IMR-90 (cell line): ENCODE measurements at regions not wholly inside any gene's neighbourhood (a gene's known extent, or its start where the extent isn't known, plus 50 kb on each side); places are given as distances from the start of the nearest gene placed in this dataset.

Experiments used
- ATAC-seq: fragments of 200-7000 bp; cut with Tn5 transposase; 2 replicates; pipeline ENCODE4 v1.9.1; 2020; ENCODE audit warnings: low read depth, mild to moderate bottlenecking, moderate library complexity
- BruUV-seq: library from RNA; stranded (reverse); fragments of 400-500 nt; replicated peaks from 2 replicates; lab custom pipeline; 2021; lab: Mats Ljungman, UMichigan
- CTCF ChIA-PET: fragments of 300-600 bp; formaldehyde crosslinking; extraction: SDS; loops from one replicate; lab custom pipeline; 2021; ENCODE audit warnings: antibody characterized with exemption; lab: Yijun Ruan, JAX
- POLR2A ChIA-PET: fragments of 300-600 bp; sonication (Branson Sonifier 250); formaldehyde crosslinking; loops from one replicate; lab custom pipeline; 2022; ENCODE audit warnings: antibody characterized with exemption; ENCODE audit not compliant: unreplicated experiment; lab: Charles Lee
- DNase-seq: peaks from one replicate; pipeline ENCODE4 v3.0.0; 2013
- H2AFZ ChIP-seq: replicated peaks from 2 replicates; pipeline ENCODE3; 2013; ENCODE audit warnings: low read length, mild to moderate bottlenecking; ENCODE audit not compliant: poor library complexity
- H2AK5ac ChIP-seq: 2 replicates; pipeline ENCODE4 v1.6.1; 2013; ENCODE audit warnings: low read depth, low read length, inconsistent platforms
- H2AK9ac ChIP-seq: replicated peaks from 2 replicates; pipeline ENCODE3; 2013; ENCODE audit warnings: mild to moderate bottlenecking, low read depth, low read length, moderate library complexity; ENCODE audit not compliant: poor library complexity
- H2BK120ac ChIP-seq: 2 replicates; pipeline ENCODE4 v1.6.1; 2013; ENCODE audit warnings: low read depth, low read length, inconsistent platforms
- H2BK15ac ChIP-seq: 3 replicates; pipeline ENCODE4 v1.6.1; 2013; ENCODE audit warnings: low read depth, low read length, inconsistent platforms
- H2BK20ac ChIP-seq: 2 replicates; pipeline ENCODE4 v1.6.1; 2013; ENCODE audit warnings: low read depth, mild to moderate bottlenecking, inconsistent platforms, low read length, moderate library complexity
- H2BK5ac ChIP-seq: 2 replicates; pipeline ENCODE4 v1.6.1; 2013; ENCODE audit warnings: mild to moderate bottlenecking, low read depth, low read length, inconsistent platforms; ENCODE audit not compliant: poor library complexity, severe bottlenecking
- H3K14ac ChIP-seq: replicated peaks from 2 replicates; pipeline ENCODE4 v1.6.1; 2013; ENCODE audit warnings: low read depth, low read length, inconsistent platforms
- H3K18ac ChIP-seq: 2 replicates; pipeline ENCODE4 v1.6.1; 2013; ENCODE audit warnings: low read depth, low read length, control low read depth
- H3K23ac ChIP-seq: 2 replicates; pipeline ENCODE4 v1.6.1; 2013; ENCODE audit warnings: low read depth, low read length, inconsistent platforms
- H3K27ac ChIP-seq: 2 replicates; pipeline ENCODE4 v1.5.1; 2013; ENCODE audit warnings: mild to moderate bottlenecking, control low read depth, low read length; ENCODE audit not compliant: insufficient read depth
- H3K27me3 ChIP-seq: 2 replicates; pipeline ENCODE4 v1.6.1; 2013; ENCODE audit warnings: low read length; ENCODE audit not compliant: control insufficient read depth, insufficient read depth
- H3K36me3 ChIP-seq: 2 replicates; pipeline ENCODE4 v1.6.1; 2013; ENCODE audit warnings: low read length, mixed read lengths; ENCODE audit not compliant: control insufficient read depth, insufficient read depth
- H3K4ac ChIP-seq: 2 replicates; pipeline ENCODE4 v1.6.1; 2013; ENCODE audit warnings: low read depth, low read length, inconsistent platforms
- H3K4me1 ChIP-seq: 2 replicates; pipeline ENCODE4 v1.6.1; 2013; ENCODE audit warnings: low read length, mixed read lengths; ENCODE audit not compliant: control insufficient read depth, insufficient read depth
- H3K4me2 ChIP-seq: 2 replicates; pipeline ENCODE4 v1.6.1; 2013; ENCODE audit warnings: low read depth, mild to moderate bottlenecking, control low read depth, low read length, moderate library complexity
- H3K4me3 ChIP-seq: 2 replicates; pipeline ENCODE4 v1.5.1; 2013; ENCODE audit warnings: low read depth, mild to moderate bottlenecking, control low read depth, low read length, moderate library complexity; ENCODE audit not compliant: insufficient read depth
- H3K56ac ChIP-seq: 2 replicates; pipeline ENCODE4 v1.6.1; 2013; ENCODE audit warnings: low read length, inconsistent platforms; ENCODE audit not compliant: insufficient read depth; ENCODE audit errors: extremely low read depth
- H3K79me1 ChIP-seq, 2 experiments: 2 replicates each; pipeline ENCODE4 v1.6.1; 2013; ENCODE audit warnings: low read length in 2 of 2, inconsistent platforms in 1 of 2, low read depth in 1 of 2
- H3K9ac ChIP-seq: 2 replicates; pipeline ENCODE4 v1.6.1; 2013; ENCODE audit warnings: low read depth, low read length, control low read depth
- H3K9me1 ChIP-seq: 2 replicates; pipeline ENCODE4 v1.6.1; 2013; ENCODE audit warnings: low read length, inconsistent platforms; ENCODE audit not compliant: insufficient read depth
- H3K9me3 ChIP-seq: 2 replicates; pipeline ENCODE4 v1.6.1; 2013; ENCODE audit warnings: low read length; ENCODE audit not compliant: control insufficient read depth, insufficient read depth
- H4K20me1 ChIP-seq: 2 replicates; pipeline ENCODE4 v1.6.1; 2013; ENCODE audit warnings: low read length, inconsistent platforms; ENCODE audit not compliant: insufficient read depth
- H4K5ac ChIP-seq: 2 replicates; pipeline ENCODE4 v1.6.1; 2013; ENCODE audit warnings: mild to moderate bottlenecking, low read depth, low read length, control low read depth
- H4K8ac ChIP-seq, 2 experiments: 2 replicates each; pipeline ENCODE4 v1.6.1; 2013; ENCODE audit warnings: low read depth in 2 of 2, low read length in 2 of 2, control low read depth in 1 of 2, inconsistent platforms in 1 of 2
- H4K91ac ChIP-seq: 2 replicates; pipeline ENCODE4 v1.6.1; 2013; ENCODE audit warnings: low read depth, low read length, inconsistent platforms; ENCODE audit not compliant: insufficient read depth
- RAD21 ChIP-seq: IDR thresholded peaks from 2 replicates; pipeline ENCODE4 v1.6.1; 2012; ENCODE audit warnings: low read length, improper control_type of control experiment
- WGBS, 2 experiments: methylation state at CpG; one replicate each; pipeline versions ENCODE4 v1.1.5 to v1.1.7; 2013; ENCODE audit warnings: missing lambda C conversion rate in 2 of 2; ENCODE audit not compliant: insufficient read length in 1 of 2; ENCODE audit errors: extremely low coverage in 2 of 2; 5-methylcytosine and 5-hydroxymethylcytosine counted together
- dilution Hi-C: fragments of 300-500 bp; cut with HindIII; formaldehyde crosslinking; loops from one replicate; pipeline ENCODE4 v1.14.3; 2018; ENCODE audit warnings: low sequenced_read_pairs; ENCODE audit not compliant: unreplicated experiment
- in situ Hi-C: fragments of 300-500 bp; cut with MboI; formaldehyde crosslinking; loops from 3 replicates; pipeline ENCODE4 v1.14.3; 2019; ENCODE audit warnings: low sequenced_read_pairs, inconsistent platforms, mixed read lengths
- intact Hi-C: fragments of 100-400 bp; cut with micrococcal nuclease; formaldehyde crosslinking; loops from 2 replicates; pipeline ENCODE4 v1.10.0; 2022

- no peak overlapping the region for H3K4me2 ChIP-seq
- no peak overlapping the region for H2AK9ac ChIP-seq
- intact Hi-C loops (no loop called here), dilution Hi-C loops (no loop called here), in situ Hi-C loops (no loop called here)
- CTCF ChIA-PET = no interaction called here
- no peak overlapping the region for H3K56ac ChIP-seq
- H3K4me3 ChIP-seq = no peak overlapping the region
- H3K9ac ChIP-seq = no peak overlapping the region
- H3K79me1 ChIP-seq = no peaks in the 10 kb centered on the region
- BruUV-seq = no TSS peak
- no peak overlapping the region for H4K91ac ChIP-seq
- ATAC-seq = no peak
- no peaks in the 10 kb centered on the region for H3K36me3 ChIP-seq
- no peak overlapping the region for H3K4ac ChIP-seq
- no peak overlapping the region for H2AFZ ChIP-seq
- no peaks in the 10 kb centered on the region for H3K4me1 ChIP-seq
- DNase-seq = no peak
- POLR2A ChIA-PET = no interaction called here
- TF ChIP-seq RAD21 = no peak
- no CpG with 5 or more reads among the region's 4 CpGs for WGBS, 2 experiments
- no peak overlapping the region for H3K27ac ChIP-seq
- H2BK120ac ChIP-seq = no peak overlapping the region
- no peak overlapping the region for H2BK15ac ChIP-seq
- no peak overlapping the region for H3K23ac ChIP-seq
- no peak overlapping the region for H2BK20ac ChIP-seq
- no peak overlapping the region for H4K5ac ChIP-seq
- no peak overlapping the region for H2AK5ac ChIP-seq
- no peaks in the 10 kb centered on the region for H3K9me1 ChIP-seq
- H3K9me3 ChIP-seq = no peaks in the 10 kb centered on the region
- no peak overlapping the region for H3K14ac ChIP-seq
- peaks cover 2% of the 10 kb centered on the region for H3K27me3 ChIP-seq
- H4K8ac ChIP-seq = no peak overlapping the region
- H4K20me1 ChIP-seq = no peaks in the 10 kb centered on the region
- no peak overlapping the region for H2BK5ac ChIP-seq
- no peak overlapping the region for H3K18ac ChIP-seq
Observed at GRCh38 chr4:57187246-57187645, 77.1 kb upstream of the IGFBP7 start.
